GM19468 (cell line): ENCODE measurements at regions not wholly inside any gene's neighbourhood (a gene's known extent, or its start where the extent isn't known, plus 50 kb on each side); places are given as distances from the start of the nearest gene placed in this dataset.

Experiments used
- ATAC-seq: cut with Tn5 transposase; IDR thresholded peaks from one replicate; pipeline ENCODE4 v1.9.1; 2021; ENCODE audit warnings: mild to moderate bottlenecking, moderate library complexity, moderate number of reproducible peaks; ENCODE audit not compliant: unreplicated experiment; ENCODE audit errors: extremely low read depth

DNA sequence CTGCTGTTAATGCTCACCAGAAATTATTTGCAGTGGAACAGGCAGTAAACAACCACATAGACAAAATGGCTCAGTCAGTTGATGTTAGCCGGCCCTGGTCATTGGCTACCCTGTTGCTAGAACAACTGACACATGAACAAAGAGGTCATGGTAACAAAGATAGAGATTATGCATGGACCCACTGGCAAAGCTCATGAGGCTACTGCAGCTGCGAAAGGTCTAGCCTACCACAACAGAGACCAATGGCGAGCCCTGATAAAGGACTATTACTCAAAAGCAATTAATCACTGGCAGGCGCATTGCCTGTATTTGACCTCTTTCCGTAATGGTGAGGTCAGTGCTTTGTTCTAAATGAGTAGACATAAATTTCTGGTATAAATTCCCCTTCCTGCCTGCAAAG is 474.2 kb downstream of the DSC3 start:
- ATAC-seq: no peak

DNA sequence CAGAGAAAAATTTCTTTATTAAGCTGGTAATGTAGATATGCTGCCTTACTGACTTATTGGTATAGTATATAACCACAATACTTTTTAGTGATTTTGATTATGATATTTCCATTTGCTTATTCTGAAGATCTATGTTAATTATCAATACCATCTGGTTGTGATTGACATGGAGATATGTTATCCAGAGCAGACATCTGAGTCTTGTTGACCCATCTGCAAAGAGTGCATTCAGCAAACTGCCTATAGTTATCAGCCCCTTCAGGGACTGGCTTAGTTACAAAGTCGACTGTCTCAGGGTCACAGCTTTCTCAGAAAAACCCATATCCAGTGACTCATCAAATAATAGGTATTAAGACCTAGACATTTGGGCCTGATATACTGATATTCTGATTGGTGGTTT is 475.7 kb downstream of the DSC3 start:
- ATAC-seq: no peak

DNA sequence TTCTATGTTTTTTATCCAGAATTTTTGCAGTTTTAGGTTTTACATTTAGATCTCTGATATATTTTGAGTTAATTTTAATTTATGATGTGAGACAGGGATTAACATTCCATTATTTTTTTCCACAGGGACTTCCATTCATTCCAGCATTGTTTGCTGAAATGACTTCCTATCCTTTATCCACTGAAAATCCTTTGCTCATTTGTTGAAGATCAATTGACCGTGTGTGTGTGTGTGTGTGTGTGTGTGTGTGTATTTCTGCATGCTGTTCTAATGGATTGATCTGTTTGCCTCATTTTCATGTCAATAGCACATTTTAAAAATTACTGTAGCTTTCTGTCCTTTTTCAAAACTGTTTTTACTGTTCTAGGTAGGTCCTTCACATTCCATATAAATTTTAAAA is 480.3 kb downstream of the DSC3 start:
- no peak for ATAC-seq

DNA sequence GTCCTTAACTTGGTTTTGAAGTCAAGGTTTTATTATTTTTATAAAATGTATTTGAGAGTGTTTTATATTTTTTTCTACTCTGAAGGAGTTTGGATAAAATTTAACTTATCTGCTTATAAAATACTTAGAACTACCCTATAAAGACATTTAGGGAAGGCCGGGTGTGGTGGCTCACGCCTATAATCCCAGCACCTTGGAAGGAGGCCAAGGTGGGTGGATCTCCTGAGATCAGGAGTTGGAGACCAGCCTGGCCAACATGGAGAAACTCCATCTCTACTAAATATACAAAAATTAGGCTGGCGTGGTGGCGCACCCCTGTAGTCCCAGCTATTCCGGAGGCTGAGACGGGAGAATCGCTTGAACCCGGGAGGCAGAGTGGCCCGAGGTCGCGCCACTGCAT is 486.4 kb downstream of the DSC3 start:
- ATAC-seq: no peak

DNA sequence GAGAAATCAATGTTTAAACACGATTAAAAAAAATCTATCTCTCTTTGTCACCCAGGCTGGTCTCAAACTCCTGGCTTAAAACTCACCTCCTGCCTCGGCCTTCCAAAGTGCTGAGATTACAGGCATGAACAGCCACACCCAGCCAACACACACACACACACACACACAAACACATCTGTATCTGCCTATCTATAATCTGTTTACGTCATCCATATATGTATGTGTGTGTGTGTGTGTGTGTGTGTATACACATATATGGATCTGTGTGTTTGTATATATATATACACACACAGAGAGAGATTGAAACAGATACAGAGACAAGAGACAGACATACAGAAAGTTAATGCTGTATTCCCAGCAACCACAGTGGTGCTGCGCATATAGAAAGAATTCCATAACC is 497.1 kb downstream of the DSC3 start:
- ATAC-seq: no peak

DNA sequence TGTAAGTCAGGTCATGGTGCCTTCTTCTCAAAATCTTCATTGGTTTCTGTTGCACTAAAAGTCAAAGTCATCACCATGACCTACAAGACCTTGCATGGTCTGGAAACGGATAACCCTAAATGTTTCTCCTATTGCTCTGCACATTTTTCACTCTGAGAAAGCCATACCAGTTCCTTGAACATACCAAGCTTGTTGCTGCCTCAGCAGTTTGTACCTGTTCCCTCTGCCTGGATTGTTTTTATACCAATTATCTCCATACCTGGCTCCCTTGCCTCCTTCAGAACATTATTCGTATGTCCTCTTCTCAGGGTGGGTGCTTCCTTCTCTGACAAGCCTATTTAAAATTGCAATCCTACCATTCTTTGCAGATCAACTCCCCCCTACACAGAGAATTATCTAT is 498.4 kb downstream of the DSC3 start:
- no peak for ATAC-seq

DNA sequence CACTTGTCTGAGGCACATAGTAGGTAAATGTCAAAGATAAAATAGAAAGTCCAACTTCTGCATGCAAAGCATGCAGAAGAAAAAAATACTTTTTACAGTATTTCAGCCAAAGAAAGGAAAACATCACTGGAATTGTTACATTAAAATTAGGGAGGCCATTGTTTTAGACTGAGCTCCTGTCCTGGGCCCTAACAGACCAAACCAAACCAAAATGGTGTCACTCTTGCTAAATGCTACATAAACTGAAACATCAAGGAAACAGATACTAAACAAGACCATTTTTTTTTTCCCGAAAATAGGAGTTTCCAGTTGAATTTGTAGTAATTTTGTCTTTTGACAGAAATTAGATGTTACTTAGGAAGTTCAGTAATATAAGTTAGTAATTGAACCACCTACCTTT is 508.8 kb downstream of the DSC3 start:
- ATAC-seq: no peak

DNA sequence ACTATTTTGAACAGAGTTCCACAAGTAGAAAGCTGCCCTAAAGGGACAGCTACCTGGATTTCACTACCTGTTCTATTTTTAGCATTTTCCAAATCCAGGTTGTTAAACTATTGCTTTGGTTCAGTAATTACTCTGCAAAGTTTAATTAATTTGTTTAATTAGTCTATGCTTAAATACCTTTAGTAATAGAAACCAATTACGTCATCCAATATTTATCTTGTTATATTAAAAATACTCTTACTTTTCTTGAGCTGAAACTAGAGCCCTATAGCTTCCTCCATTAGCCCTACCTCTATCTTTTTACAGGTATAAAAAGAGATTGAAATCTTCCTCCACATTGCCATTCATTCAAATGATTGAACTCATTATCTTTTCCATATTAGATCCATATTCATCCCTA is 514.6 kb downstream of the DSC3 start:
- ATAC-seq: no peak

- no peak for ATAC-seq
Observed at GRCh38 chr18:30527226-30527625, 515.3 kb downstream of the DSC3 start.

DNA sequence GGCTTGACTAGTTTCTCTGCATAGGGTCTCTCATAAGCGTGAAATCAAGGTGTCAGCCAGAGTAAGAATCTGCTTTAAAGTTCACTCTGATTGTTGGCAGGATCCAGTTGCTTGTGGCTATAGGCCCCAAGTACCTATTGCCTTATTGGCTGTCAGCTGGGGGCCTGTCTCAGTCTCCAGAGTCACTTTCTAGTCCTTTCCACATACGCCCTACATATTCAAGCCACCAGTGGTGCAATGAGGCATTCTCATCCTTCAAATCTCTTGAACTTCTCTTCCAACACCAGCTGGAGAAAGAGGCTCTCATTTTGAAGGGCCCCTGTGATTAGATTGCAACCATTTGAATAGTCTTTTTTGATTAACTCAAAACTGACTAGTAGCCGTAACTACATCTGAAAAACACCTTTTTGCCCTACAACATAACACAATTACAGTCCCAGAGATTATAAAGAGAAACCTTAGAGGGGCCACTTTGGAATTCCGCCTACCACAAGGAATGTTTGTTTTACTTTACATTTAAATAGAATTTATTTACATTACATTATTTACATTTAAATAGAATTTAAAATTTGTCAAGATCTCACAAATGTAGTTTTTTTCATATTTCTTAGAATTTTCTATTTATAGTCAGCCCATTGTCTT is 520.1 kb downstream of the DSC3 start:
- ATAC-seq: no peak

GRCh38 chr18:30514059-30514458 is 528.5 kb downstream of the DSC3 start:
- ATAC-seq: no peak

DNA sequence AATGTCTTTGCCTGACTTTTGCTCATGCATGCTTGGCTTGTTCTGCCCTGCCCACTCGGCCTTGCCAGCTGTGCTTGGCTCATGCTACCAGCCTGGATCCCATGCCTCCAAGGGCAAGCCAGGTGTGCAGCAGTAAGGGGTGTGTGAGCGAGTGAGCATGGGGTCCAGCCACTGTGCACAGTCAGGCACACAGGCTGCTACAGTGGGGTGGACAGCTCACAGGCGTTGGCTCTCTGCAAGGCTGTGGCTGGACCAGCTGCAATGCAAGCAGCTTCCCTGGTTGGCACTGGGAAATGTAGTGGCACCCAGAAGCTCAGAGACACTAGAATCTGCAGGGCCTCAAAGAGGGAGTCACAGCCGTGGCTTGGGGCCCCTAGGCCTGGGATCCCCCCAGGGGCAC is 529.7 kb downstream of the DSC3 start:
- ATAC-seq: no peak

DNA sequence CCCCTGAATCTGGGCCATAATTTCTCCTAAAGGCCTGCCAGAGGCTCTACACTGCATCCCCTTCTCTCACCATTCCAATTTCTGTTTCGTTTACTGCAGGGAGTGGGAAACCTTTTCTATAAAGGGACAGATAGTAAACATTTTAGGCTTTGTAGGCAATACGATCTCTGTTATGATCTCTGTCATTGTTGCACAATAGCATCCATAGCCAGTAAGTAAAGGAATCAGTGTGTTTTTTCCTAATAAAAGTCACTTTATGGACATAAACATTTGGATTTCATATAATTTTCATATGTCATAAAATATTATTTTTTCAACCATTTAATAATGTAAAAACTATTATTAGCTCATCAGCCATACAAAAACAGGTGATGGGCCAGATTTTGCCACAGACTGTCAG is 531.7 kb downstream of the DSC3 start:
- ATAC-seq: no peak

- no peak for ATAC-seq
Observed at GRCh38 chr18:30501594-30501993, 540.9 kb downstream of the DSC3 start.

GRCh38 chr18:30500240-30500945 is 542.1 kb downstream of the DSC3 start:
- ATAC-seq: no peak

GRCh38 chr18:30499721-30500120 is 542.8 kb downstream of the DSC3 start:
- no peak for ATAC-seq

GRCh38 chr18:30492552-30493129 is 549.9 kb downstream of the DSC3 start:
- ATAC-seq: no peak

- ATAC-seq: no peak
Observed at GRCh38 chr18:30491815-30492551, 550.6 kb downstream of the DSC3 start.

DNA sequence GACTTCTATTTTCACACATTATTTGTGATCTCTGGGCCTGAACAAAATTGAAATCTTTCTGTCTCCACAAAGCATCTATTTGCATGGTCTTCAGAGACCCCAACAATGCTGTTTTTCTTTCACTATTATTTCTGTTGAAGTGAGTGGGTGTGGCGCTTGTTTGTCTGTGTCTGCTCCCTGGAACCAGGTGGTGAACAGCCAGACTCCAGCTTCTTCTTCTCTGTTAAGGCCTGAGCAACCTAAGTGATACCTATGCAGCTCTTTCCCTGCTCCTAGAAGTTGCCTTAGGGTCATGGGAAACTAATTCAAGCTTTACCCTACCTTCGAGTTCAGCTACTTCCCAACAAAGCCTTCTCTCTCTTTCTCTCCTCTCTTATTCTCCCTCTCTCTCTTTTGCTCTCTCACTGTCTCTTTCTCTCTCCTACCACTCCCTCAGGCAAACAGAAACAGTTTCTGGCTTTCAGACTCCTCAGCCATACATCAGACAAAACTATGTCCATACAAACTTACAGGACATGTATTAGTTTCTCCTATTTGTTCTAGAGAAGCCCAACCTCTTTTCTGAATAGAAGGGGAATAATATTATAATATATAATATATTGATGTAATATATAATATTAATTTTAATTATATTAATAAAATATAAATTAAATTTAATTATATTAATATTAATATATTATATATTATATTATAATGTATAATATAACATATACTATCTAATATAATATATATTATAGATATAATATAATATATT is 552.5 kb downstream of the DSC3 start:
- no peak for ATAC-seq

- ATAC-seq: no peak
Observed at GRCh38 chr18:30487962-30488361, 554.6 kb downstream of the DSC3 start.
